Embryonic facial prominence (tissue), 1 donor: ENCODE measurements at regions not wholly inside any gene's neighbourhood (a gene's known extent, or its start where the extent isn't known, plus 50 kb on each side); places are given as distances from the start of the nearest gene placed in this dataset.

Experiments
- DNase-seq: peaks from one replicate; pipeline ENCODE4 v3.0.0-alpha.2; 2016; ENCODE audit errors: extremely low spot score

GRCh38 chr5:68747521-68747920, 346.3 kb upstream of the SLC30A5 start:
- no peak for DNase-seq

- DNase-seq: no peak
Measured at GRCh38 chr5:68748101-68748500, 345.7 kb upstream of the SLC30A5 start.

GRCh38 chr5:68749077-68749476, 344.7 kb upstream of the SLC30A5 start:
- DNase-seq: no peak

- no peak for DNase-seq
Measured at GRCh38 chr5:68749631-68750030, 344.2 kb upstream of the SLC30A5 start.

- no peak for DNase-seq
Measured at GRCh38 chr5:68751661-68752060, 342.2 kb upstream of the SLC30A5 start.

- no peak for DNase-seq
Measured at GRCh38 chr5:68754536-68754935, 339.3 kb upstream of the SLC30A5 start.

GRCh38 chr5:68755293-68755692, 338.5 kb upstream of the SLC30A5 start:
- DNase-seq: no peak

- no peak for DNase-seq
Measured at GRCh38 chr5:68757006-68757405, 336.8 kb upstream of the SLC30A5 start.

- DNase-seq: no peak
Measured at GRCh38 chr5:68757626-68758212, 336.1 kb upstream of the SLC30A5 start.

- DNase-seq: no peak
Measured at GRCh38 chr5:68759593-68759992, 334.2 kb upstream of the SLC30A5 start.

- DNase-seq: no peak
Measured at GRCh38 chr5:68762201-68762600, 331.6 kb upstream of the SLC30A5 start.

- DNase-seq: no peak
Measured at GRCh38 chr5:68766952-68767464, 326.8 kb upstream of the SLC30A5 start.

GRCh38 chr5:68770551-68770950, 323.3 kb upstream of the SLC30A5 start:
- DNase-seq: no peak

- DNase-seq: no peak
Measured at GRCh38 chr5:68771221-68771620, 322.6 kb upstream of the SLC30A5 start.

- DNase-seq: no peak
Measured at GRCh38 chr5:68771732-68772131, 322.1 kb upstream of the SLC30A5 start.

- DNase-seq: no peak
Measured at GRCh38 chr5:68776381-68776780, 317.4 kb upstream of the SLC30A5 start.

- no peak for DNase-seq
Measured at GRCh38 chr5:68777135-68777534, 316.7 kb upstream of the SLC30A5 start.

- no peak for DNase-seq
Measured at GRCh38 chr5:68778484-68778883, 315.3 kb upstream of the SLC30A5 start.

- no peak for DNase-seq
Measured at GRCh38 chr5:68780299-68780955, 313.4 kb upstream of the SLC30A5 start.

GRCh38 chr5:68793074-68793473, 300.7 kb upstream of the SLC30A5 start:
- no peak for DNase-seq

GRCh38 chr5:68793993-68794392, 299.8 kb upstream of the SLC30A5 start:
- DNase-seq: no peak

GRCh38 chr5:68795190-68795589, 298.6 kb upstream of the SLC30A5 start:
- DNase-seq: no peak
